ENCODE measurements at regions not wholly inside any gene's neighbourhood (a gene's known extent, or its start where the extent isn't known, plus 50 kb on each side); places are given as distances from the start of the nearest gene placed in this dataset.

DNA sequence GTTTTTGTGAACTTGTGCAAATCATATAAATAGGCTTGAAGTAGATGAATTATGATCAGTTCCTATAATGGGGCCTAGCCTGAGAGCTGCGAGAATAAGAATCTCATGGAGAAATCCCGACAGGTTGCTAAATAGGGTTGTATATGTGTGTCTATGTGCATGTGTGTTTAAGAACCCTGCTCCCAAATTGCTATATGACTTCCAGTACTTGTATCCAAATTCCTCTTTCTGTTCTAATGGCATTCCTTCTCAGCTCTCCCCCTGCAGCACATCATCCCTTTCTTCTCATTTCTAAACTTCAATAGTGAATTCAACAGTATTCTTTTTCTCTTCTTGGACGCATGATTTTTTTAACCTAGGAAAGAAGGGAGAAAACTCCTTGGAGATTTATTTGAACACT, 277.2 kb downstream of the GAS1 start:
- Mint-ChIP-seq H3K4me3 (no peak overlapping the region), H3K36me3 (peaks cover 2% of the 10 kb centered on the region), H3K27ac (no peak overlapping the region), H3K9me3 (ENCODE audit: low read depth) (peaks cover 13% of the 10 kb centered on the region), H3K4me1 (ENCODE audit: low read depth) (peaks cover 9% of the 10 kb centered on the region), H3K27me3 (peaks cover 2% of the 10 kb centered on the region)

DNA sequence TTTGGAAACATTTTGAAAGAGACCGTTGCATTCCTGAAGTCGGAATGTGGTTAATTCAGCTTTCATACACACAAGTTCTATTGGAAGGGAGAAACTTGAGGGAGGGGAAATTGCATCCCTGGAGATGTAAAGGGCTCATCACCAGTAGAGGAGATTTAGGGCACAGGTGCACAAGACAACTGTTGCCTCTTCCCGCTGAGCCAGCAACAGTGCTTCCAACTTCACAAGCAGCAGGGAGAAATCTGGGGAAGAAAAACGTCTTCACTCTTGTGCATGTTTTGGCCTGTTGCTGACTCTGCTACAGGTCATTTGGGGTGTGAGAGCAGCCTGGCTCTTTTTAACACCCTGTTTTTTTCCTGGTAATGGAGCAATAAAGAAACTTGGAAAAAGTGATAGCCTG, 277.9 kb downstream of the GAS1 start:
- Mint-ChIP-seq H3K4me1 (ENCODE audit: low read depth) (peaks cover 9% of the 10 kb centered on the region), H3K4me3 (no peak overlapping the region), H3K9me3 (ENCODE audit: low read depth) (peaks cover 13% of the 10 kb centered on the region), H3K27ac (no peak overlapping the region), H3K36me3 (peaks cover 2% of the 10 kb centered on the region), H3K27me3 (peaks cover 2% of the 10 kb centered on the region)

DNA sequence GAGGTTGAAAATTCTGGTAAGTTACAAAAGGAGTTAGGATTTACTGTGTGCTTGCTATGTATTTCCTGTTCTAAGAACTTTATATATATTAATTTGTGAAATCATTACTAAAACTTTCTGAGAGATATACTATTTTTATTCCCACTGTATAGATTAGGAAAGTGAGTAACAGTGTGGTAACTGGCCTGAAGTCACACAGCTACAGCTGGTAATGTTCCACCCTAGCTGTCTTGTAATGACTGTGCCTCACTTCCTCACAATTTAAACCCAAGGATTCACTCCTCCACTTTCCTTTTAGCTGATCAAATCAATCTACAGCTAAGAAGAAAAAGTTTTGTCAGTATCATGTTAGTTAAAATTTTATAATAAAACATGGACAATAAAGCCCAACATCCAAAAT, 278.8 kb downstream of the GAS1 start:
- H3K27me3 Mint-ChIP-seq = peaks cover 2% of the 10 kb centered on the region
- H3K36me3 Mint-ChIP-seq = peaks cover 2% of the 10 kb centered on the region
- peaks cover 9% of the 10 kb centered on the region for H3K4me1 Mint-ChIP-seq (ENCODE audit: low read depth)
- H3K9me3 Mint-ChIP-seq (ENCODE audit: low read depth) = peaks cover 13% of the 10 kb centered on the region
- H3K4me3 Mint-ChIP-seq = no peak overlapping the region
- no peak overlapping the region for H3K27ac Mint-ChIP-seq

DNA sequence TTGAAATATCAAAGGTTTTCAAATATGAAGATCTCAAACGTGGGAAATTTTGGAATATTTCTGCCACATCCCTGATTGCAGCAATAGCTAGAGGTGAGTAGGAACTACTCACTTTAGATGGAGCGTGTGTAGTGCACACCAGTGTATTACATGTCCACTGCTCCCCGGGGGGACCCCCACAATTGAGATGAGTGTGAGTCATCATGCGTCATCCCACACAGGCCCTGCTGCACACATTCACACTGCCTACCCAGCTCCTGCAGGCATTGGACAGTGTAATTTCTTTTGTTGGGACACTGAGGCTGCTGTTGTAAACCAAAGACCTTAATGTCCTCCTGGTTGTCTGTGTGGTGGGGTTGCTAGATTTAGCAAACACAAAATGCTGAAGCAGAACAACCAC, 280.0 kb downstream of the GAS1 start:
- peaks cover 2% of the 10 kb centered on the region for H3K27me3 Mint-ChIP-seq
- no peak overlapping the region for H3K4me3 Mint-ChIP-seq
- no peak overlapping the region for H3K27ac Mint-ChIP-seq
- peaks cover 5% of the 10 kb centered on the region for H3K4me1 Mint-ChIP-seq (ENCODE audit: low read depth)
- peaks cover 2% of the 10 kb centered on the region for H3K36me3 Mint-ChIP-seq
- H3K9me3 Mint-ChIP-seq (ENCODE audit: low read depth) = peaks cover 13% of the 10 kb centered on the region

DNA sequence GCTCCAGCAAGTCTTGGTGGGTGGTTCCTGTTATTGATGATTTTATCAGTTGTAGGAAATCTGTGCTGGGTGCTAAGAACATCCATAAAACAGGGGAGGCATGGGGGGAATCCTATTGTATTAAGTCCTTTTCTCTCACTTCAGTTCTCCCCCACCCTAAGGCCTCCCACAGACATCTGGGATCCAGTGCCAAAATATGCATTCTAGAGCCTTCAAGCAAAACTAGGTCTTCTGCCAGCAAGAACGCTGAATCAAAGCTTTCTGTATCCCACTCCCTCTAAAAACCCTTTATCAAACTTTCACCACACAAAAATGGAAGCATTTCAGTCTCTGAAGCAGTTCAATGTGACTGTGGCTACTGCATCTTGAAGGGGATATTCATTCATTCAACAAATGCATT, 281.9 kb downstream of the GAS1 start:
- Mint-ChIP-seq H3K9me3 (ENCODE audit: low read depth) (peaks cover 7% of the 10 kb centered on the region), H3K4me3 (no peak overlapping the region), H3K4me1 (ENCODE audit: low read depth) (peaks cover 8% of the 10 kb centered on the region), H3K36me3 (peaks cover 2% of the 10 kb centered on the region), H3K27ac (no peak overlapping the region), H3K27me3 (peaks cover 2% of the 10 kb centered on the region)

DNA sequence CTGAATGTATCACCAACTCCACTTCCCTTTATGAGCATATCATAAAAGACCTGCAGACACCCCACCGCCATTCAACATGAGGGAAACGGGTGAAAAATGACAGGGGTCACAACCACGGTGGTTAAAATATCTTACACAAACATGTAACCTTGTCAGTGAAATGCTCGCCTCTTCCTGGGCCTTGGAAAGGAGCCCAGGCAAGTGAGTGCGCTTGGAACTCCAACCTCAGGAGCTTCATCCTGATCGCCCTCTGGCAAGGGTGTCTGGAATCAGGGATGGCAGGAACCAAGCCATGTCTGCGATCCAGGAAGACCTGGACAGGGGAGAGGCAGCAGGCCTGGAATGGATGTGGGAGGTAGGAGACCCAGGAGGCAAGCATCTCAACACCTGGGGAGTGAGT, 282.7 kb downstream of the GAS1 start:
- Mint-ChIP-seq H3K4me3 (no peak overlapping the region), H3K9me3 (ENCODE audit: low read depth) (peaks cover 3% of the 10 kb centered on the region)

DNA sequence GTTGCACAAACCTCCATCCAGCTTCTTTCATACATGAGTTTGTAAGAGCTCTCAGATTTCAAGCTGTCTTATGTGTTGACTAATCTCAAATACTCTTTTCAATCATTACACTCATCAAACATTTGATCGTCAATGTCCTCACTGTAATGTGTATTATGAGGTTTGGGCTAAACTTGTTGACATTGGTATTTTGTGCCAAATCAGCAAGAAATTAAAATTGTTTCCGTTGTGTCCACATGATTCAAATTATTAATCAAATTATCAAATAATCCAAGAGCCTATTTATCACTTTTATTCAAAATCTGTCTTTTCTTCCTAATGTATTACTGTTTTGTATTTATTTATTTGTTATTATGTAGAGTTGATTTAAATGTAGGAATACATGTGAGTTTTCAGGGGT, 283.4 kb downstream of the GAS1 start:
- H3K9me3 Mint-ChIP-seq (ENCODE audit: low read depth) = peaks cover 3% of the 10 kb centered on the region
- H3K27me3 Mint-ChIP-seq = peaks cover 2% of the 10 kb centered on the region
- no peak overlapping the region for H3K27ac Mint-ChIP-seq
- H3K36me3 Mint-ChIP-seq = no peaks in the 10 kb centered on the region
- peaks cover 22% of the 10 kb centered on the region for H3K4me1 Mint-ChIP-seq (ENCODE audit: low read depth)
- no peak overlapping the region for H3K4me3 Mint-ChIP-seq

More for the DNA sequence above, 282.7 kb downstream of the GAS1 start:
- Mint-ChIP-seq H3K4me1 (ENCODE audit: low read depth) (peaks cover 16% of the 10 kb centered on the region), H3K36me3 (no peaks in the 10 kb centered on the region), H3K27ac (no peak overlapping the region), H3K27me3 (peaks cover 2% of the 10 kb centered on the region)

DNA sequence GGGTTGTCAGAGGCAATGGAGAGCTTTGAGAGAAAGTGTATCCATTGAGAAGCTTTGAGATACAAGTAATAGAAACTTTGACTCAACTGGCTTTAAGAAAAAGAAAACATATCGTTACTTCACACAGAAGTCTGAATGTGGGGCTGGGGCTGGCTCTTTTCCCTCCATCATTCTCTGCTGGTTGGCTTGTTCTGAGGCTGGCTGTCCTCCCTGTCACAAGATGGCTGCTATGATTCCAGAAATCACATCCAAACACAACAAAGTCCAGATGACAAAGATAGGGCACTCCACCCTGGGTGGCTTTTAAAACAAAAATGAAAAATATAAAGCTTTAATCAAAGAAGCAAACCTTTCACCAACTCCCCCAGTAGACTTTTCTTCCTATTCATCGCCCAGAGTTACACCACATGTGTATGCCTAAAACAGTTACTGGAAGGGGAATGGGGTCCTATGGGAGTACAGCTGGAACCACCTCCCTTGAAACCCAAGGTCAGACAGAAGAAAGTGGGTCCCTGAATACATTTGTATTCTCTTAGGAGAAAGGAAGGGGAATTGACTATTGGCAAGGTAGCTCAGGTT, 284.3 kb downstream of the GAS1 start:
- Mint-ChIP-seq H3K9me3 (ENCODE audit: low read depth) (peaks cover 1% of the 10 kb centered on the region), H3K36me3 (no peaks in the 10 kb centered on the region), H3K27me3 (peaks cover 2% of the 10 kb centered on the region), H3K27ac (no peak overlapping the region), H3K4me1 (ENCODE audit: low read depth) (peaks cover 22% of the 10 kb centered on the region), H3K4me3 (no peak overlapping the region)

DNA sequence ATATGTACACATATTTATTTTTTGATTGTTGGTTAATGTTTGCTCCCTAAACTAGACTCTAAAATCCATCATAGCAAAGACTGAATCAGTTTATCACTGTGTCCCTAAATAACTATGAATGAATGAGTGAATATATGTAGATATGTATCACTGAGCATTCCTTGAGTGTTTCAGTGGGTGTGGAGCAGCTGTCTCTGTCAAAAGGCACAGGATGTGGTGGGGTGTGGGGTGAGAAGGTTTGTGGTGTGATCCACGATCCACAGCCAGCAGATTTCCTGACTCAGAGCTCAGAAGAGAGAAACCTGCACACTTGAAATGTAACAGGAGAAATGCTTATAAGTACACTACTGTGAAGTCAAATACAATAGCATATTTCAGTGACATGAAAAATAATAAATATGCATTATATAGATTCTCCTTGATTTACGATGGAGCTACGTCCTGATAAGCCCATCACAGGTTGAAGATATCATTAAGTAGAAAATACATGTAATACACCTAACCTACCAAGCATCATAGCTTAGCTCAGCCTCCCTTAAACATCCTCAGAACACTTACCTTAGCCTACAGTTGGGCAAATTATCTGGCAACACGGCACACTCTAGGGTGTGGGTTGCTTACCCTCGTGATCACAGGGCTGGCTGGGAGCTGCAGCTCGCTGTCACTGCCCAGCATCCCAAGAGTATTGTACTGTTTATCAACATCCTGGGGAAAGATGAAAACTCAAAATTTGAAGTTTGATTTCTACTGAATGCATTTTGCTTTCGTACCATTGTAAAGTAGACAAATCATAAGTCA, 287.0 kb downstream of the GAS1 start:
- Mint-ChIP-seq H3K27ac (no peak overlapping the region), H3K9me3 (ENCODE audit: low read depth) (no peaks in the 10 kb centered on the region), H3K36me3 (no peaks in the 10 kb centered on the region), H3K27me3 (no peaks in the 10 kb centered on the region), H3K4me3 (peak overlapping the region; percentile 44), H3K4me1 (ENCODE audit: low read depth) (peaks cover 19% of the 10 kb centered on the region)

DNA sequence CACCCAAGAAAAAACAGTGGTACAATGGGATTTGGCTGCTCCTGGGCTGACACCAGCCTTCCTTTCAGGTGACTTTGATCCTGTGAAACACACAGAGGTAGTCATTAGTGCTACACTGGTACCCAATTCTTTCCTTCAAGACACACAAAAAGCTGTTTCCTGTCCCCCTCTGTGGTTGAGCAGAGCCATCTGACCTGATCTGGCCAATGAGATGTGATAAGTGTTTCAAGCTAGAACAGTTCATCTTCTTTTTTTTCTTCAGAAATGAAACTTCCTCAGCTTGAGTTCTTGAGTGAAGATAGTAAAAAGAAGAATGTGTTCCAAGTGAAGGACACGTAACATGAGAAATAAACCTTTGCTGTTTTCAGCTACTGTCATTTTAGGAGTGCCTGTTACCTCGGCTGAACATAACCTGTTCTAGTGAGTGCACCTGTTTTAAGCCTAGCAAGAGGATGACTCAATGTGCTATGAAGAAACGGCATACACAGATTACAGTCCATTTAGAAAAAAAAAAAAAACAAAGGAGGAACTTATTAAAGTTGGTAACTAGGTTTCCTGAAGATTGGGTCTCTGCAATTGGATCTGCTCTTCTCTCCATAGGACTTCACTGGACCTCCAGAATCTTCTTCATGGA, 287.8 kb downstream of the GAS1 start:
- Mint-ChIP-seq H3K36me3 (no peaks in the 10 kb centered on the region), H3K27me3 (no peaks in the 10 kb centered on the region), H3K27ac (no peak overlapping the region), H3K4me3 (peak overlapping the region; percentile 44), H3K4me1 (ENCODE audit: low read depth) (peaks cover 19% of the 10 kb centered on the region), H3K9me3 (ENCODE audit: low read depth) (no peaks in the 10 kb centered on the region)

DNA sequence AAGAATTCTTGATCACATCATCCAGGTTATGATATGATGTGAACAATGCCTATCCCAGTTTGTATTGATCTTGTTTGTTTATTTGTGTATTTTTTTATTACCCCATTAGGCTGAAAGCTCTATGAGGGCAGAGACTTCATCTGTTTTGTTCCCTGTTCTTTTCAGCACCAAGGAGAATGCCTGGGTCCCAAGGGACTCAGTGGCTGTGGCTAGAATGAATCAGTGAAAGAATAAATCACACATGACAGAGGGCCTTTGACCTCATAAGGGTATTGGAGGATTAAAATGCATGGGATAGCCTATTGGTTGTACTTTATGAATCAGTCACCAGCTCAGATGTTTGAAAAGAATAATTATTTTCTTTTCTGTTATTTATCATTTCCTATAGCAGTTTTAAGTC, 292.2 kb downstream of the GAS1 start:
- peaks cover 12% of the 10 kb centered on the region for H3K4me1 Mint-ChIP-seq (ENCODE audit: low read depth)
- H3K36me3 Mint-ChIP-seq = no peaks in the 10 kb centered on the region
- no peak overlapping the region for H3K27ac Mint-ChIP-seq
- H3K27me3 Mint-ChIP-seq = no peaks in the 10 kb centered on the region
- H3K9me3 Mint-ChIP-seq (ENCODE audit: low read depth) = no peaks in the 10 kb centered on the region
- H3K4me3 Mint-ChIP-seq = no peak overlapping the region

DNA sequence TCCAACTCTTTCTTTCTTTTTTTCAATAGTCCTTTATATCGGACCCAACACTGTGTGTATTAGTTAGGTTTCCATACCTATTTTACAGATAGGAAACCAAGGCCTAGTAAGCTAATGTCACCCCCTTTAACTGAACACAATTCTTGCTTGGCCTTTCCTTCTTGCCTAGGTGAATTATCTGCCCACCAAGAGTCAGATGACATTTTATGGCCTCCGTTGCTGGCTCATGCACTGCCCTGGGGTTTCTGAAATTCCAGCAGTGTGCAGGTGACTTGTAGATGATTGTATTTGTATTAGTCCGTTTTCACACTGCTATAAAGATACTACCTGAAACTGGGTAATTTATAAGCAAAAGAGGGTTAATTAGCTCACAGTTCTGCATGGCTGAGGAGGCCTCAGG, 293.8 kb downstream of the GAS1 start:
- Mint-ChIP-seq H3K4me3 (no peak overlapping the region), H3K4me1 (ENCODE audit: low read depth) (no peaks in the 10 kb centered on the region), H3K36me3 (no peaks in the 10 kb centered on the region), H3K9me3 (ENCODE audit: low read depth) (no peaks in the 10 kb centered on the region), H3K27me3 (no peaks in the 10 kb centered on the region), H3K27ac (no peak overlapping the region)

DNA sequence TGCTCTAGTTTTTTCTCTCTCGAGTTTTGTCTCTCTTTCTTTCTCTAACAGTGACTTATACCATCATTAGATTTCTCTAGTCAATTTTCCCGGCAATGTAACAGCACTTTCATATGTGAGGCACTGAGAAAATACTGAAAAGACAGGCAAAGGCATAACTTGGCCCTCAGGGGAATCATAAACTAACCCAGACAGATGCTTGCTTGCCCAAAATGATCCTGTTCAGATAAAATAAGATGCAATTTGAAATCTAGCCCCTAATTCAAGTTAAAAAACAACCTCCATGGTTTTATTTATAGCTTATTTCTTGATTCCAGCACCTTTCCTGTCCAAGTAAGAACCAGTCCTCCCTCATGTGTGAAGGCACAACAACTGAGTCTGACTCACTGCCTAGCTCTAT, 294.6 kb downstream of the GAS1 start:
- no peaks in the 10 kb centered on the region for H3K36me3 Mint-ChIP-seq
- no peaks in the 10 kb centered on the region for H3K4me1 Mint-ChIP-seq (ENCODE audit: low read depth)
- H3K9me3 Mint-ChIP-seq (ENCODE audit: low read depth) = no peaks in the 10 kb centered on the region
- no peaks in the 10 kb centered on the region for H3K27me3 Mint-ChIP-seq
- H3K27ac Mint-ChIP-seq = no peak overlapping the region
- no peak overlapping the region for H3K4me3 Mint-ChIP-seq

DNA sequence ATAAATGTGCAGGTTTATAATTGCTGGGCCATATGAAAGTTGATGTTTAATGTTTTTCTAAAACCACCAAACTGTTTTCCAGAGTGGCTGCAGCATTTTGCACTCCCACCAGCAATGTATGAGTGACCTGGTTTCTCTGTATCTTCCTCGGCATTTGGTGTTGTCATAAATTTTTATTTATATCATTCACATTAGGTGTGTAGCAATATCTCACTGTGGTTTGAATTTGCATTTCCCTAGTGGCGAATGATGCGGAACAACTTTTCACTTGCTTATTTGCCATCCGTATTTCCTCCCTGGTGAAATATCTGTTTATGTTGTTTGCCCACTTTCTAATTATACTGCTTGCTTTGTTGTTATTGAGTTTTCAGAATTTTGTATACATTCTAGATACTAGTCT, 295.7 kb upstream of the TUT7 start:
- no peaks in the 10 kb centered on the region for H3K9me3 Mint-ChIP-seq (ENCODE audit: low read depth)
- H3K4me3 Mint-ChIP-seq = no peak overlapping the region
- H3K4me1 Mint-ChIP-seq (ENCODE audit: low read depth) = no peaks in the 10 kb centered on the region
- no peaks in the 10 kb centered on the region for H3K36me3 Mint-ChIP-seq
- no peaks in the 10 kb centered on the region for H3K27me3 Mint-ChIP-seq
- H3K27ac Mint-ChIP-seq = no peak overlapping the region

DNA sequence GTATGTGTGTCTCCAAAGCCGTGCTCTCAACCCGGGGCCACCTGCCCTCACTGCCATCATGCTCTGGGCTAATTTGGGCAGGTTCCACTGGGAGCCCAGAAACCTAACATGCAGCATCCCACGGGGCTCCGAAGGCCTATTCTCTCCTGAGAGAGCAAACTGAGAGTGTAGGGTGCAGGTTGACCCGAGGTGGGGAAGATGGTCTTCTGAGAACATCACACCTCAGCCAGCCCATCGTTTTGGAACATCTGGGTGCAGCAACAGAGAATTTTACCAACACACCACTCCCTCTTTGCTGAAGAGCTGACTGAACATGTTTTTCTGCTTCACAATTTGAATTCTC, 294.6 kb upstream of the TUT7 start:
- no peaks in the 10 kb centered on the region for H3K9me3 Mint-ChIP-seq (ENCODE audit: low read depth)
- H3K4me3 Mint-ChIP-seq = no peak overlapping the region
- no peaks in the 10 kb centered on the region for H3K4me1 Mint-ChIP-seq (ENCODE audit: low read depth)
- no peak overlapping the region for H3K27ac Mint-ChIP-seq
- no peaks in the 10 kb centered on the region for H3K27me3 Mint-ChIP-seq
- no peaks in the 10 kb centered on the region for H3K36me3 Mint-ChIP-seq
